Activated naive CD4-positive, alpha-beta T cell treated with Interleukin-2 at 50 U/mL for 16 hours (primary cell): ENCODE measurements at regions not wholly inside any gene's neighbourhood (a gene's known extent, or its start where the extent isn't known, plus 50 kb on each side); places are given as distances from the start of the nearest gene placed in this dataset.
"Not testable (repeated sequence)": the region's sequence is repeated elsewhere in the genome, so short reads cannot be mapped to it uniquely, and the experiment has no call there.

Experiments used
- DNase-seq: peaks from one replicate; pipeline ENCODE4 v3.0.0-alpha.2; 2020

DNA sequence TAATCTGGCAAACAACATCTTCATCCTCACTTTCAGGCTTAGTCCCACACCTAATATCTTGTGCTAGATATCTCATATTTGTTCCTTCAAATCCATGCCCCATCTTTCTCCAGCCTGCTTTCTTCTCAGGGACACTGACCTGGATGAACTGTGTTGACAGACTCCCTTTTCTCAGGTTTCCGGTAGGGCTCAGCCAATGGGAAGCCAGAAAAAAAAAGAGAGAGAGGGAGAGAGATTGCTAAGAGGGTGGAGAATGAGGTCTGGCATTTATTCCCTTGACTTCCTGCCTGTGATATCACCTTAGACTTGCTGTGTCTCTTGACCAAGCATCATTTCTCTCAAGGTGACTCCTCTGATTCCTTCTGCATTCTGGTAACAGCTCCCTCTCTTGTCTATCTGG, 145.6 kb upstream of the ABI3BP start:
- no peak for DNase-seq

- DNase-seq = no peak
Observed at GRCh38 chr3:101134331-101134730, 141.1 kb upstream of the ABI3BP start.

DNA sequence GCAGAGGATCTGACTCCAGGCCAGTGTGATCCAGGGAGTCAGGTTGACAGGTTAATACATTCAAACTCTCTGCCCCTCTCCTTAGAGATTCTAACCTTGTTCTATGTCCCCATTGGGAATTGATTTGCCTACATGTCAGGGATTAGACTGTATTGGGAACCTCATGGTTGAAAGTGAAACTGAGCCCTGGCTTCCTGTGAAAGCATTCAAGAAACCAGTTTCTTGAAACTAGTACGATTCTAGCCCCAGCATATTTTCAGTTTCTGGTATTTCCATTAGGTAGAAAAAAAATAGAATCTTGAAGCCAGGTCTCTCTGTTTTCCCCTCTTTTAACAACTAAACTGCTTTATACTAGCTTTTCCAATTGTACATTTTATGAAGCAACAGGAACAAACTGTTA, 140.4 kb upstream of the ABI3BP start:
- DNase-seq = no peak

DNA sequence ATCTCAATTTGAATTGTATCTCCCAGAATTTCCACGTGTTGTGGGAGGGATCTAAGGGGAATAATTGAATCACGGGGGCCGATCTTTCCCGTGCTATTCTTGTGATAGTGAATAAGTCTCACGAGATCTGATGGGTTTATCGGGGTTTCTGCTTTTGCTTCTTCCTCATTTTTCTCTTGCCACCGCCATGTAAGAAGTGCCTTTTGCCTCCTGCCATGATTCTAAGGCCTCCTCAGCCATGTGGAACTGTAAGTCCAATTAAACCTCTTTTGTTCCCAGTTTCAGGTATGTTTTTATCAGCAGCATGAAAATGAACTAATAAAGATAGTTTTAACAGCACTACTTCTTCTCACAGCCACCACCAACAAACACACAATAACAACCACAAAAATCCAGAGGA, 140.0 kb upstream of the ABI3BP start:
- not testable (repeated sequence) for DNase-seq

GRCh38 chr3:101131767-101132166, 138.5 kb upstream of the ABI3BP start:
- no peak for DNase-seq

GRCh38 chr3:101128786-101129185, 135.6 kb upstream of the ABI3BP start:
- no peak for DNase-seq

DNA sequence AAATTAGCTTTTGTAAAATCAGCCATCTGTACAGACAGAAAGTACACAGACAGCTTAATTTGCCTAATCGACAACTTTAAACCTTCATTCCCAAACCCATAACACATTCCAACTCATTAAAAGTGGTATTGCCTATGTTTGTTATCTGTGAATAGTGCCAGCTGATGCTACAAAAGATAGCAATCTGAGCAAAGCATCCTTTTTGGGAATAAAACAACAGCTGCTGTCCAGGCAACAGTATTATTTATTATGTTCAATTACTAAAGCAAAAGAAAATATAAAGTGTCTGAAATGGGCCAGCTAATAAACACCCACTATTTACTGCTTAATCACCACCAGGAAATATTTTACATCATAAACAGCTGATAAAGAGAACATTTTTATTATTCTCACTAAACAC, 134.8 kb upstream of the ABI3BP start:
- no peak for DNase-seq

DNA sequence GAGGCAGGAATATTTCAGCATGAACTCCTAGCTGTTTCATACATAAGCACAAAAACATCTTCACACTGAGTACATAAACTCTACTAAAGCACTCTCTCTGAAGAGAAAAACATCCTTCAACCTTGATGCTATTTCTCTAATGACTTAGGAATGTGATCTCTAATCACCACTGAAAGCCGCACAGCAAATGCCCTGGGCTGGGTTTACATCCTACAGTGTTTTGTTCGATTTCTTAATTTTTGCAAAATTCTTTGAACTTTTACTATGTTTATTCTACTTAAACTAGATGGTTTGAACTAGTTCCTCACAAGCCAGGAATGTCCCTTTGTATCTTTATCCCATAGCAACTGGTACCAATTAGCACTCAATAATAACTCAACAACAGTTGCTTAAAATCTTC, 130.9 kb upstream of the ABI3BP start:
- DNase-seq = no peak

GRCh38 chr3:101123081-101123480, 129.9 kb upstream of the ABI3BP start:
- DNase-seq = no peak

- DNase-seq = no peak
Observed at GRCh38 chr3:101122681-101123080, 129.5 kb upstream of the ABI3BP start.

GRCh38 chr3:101120039-101120438, 126.8 kb upstream of the ABI3BP start:
- DNase-seq = no peak

DNA sequence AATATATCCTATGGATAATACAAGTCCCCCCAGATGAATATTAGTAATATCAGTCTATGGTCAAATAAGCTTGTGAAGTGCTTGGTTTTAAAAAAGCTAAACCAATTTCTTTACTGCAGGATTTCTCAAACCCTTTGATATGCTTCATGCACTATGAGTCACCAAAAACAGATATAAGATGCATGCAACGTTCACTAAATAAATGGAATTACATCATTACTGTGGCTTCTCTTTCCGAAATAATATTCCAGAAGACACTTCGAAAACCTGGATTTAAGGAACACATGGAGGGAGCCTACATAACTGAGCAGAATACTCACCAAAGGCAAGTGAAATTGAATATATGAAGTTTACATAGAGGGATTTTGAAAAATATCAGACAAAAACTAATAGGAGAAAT, 126.3 kb upstream of the ABI3BP start:
- no peak for DNase-seq

GRCh38 chr3:101117980-101118379, 124.8 kb upstream of the ABI3BP start:
- no peak for DNase-seq

- no peak for DNase-seq
Observed at GRCh38 chr3:101117465-101117864, 124.2 kb upstream of the ABI3BP start.

- DNase-seq = not testable (repeated sequence)
Observed at GRCh38 chr3:101110295-101110694, 117.1 kb upstream of the ABI3BP start.

GRCh38 chr3:101104321-101104720, 111.1 kb upstream of the ABI3BP start:
- DNase-seq = no peak

DNA sequence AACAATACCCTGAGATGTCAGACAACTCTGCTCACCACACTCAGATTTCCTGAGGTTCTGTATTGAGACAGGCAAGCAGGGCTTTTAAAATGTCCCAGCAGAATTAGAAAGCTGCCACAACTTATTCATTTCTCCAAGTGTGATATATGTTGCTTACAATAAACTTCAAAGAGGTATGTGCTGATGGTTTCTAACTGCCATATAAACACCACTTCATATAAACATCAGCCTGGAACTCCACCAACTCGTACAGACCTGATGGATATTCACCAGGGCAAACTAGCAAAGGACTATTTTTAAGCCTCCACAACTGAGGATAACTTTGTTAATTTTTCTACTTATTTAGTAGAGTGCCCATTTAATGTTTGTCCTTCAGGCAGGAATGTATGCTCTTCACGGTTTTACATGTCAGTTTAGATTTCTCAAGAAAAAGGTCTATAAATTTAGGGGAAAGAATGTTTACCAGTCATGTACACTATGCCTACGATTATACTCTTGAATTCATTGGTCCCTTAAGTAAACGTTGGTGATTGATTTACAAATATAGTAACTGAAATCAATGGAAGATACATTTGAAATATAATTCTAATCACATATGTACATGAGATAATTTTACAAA, 109.6 kb upstream of the ABI3BP start:
- DNase-seq = no peak

DNA sequence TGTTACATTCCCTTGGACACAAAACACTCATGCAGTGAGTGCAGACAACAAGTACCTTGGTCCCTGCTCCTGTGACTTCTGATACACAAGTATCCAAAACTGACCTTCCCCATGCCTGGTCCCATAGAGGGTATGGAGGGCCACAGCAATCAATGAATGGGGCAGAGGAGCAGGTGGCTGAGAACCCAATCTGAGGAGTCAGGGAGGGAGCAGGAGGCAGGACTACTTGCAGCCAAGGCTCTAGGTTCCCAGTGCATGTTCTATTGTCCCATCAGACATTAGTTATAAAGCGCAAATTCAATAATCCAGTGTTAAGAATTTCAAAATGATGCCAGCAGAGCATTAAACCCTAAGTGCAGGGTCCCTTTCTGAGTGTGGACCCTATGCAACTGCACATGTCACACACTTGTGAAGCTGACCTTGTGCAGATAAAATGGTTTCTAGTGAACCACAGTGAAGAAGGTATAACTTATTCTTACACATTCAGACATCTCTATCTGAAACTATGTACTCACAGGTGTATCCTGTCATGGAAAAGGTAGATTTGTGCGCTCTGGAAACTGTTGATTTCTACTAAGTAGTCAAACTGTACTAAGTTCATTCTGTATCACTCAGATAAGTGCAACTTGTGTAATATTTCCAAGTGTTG, 107.3 kb upstream of the ABI3BP start:
- no peak for DNase-seq

DNA sequence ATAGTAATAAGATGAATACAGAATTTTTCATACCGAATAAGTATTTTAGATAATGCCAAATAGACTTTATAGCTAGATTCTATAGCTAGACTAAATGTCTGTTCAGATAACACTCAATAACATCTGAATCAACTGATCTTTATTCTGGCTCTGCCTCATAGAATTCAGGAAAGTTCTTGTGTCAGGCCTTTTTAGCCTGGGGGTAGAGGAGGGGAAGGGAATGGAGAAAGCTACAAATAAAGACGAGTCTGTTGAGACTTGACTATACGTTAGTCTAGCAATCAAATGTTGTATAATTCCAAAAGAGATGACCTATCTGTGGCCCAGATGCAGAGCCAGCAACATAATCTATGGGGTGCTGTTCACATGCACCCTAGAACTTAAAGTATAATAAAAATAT, 106.6 kb upstream of the ABI3BP start:
- no peak for DNase-seq

GRCh38 chr3:101096444-101096843, 103.2 kb upstream of the ABI3BP start:
- no peak for DNase-seq

DNA sequence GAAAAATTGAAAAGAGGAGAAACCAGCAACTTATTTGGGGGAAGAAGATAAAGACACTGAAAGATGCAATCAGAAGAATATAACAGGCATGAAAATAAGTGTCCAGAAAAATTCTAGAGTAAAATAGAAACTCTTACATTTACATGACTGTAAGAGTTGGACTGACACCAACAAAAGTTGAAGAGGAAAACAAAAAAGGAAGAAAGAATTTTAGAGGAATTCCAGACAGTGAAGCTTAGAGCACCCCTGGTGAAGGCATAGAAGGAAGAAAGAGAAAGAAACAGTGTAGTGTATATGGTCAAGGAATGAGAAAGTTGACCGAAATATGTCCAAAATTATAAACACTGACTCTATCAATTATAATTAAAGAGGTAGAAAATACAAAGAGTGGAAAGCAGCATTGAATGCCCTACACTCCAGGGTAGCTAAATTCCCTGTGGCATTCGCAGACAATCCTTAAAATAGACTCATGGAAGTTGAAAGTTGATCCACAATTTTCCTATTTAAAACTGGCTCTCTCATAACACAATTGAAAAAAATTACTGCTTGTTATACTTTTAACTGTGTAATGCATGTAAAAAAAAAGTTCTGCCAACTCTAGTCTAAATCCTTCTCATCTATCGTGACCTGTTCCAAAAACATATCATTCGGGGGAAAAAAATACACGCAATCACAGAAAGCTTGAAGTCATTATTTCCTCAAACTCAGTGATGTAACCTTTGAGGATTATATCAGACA, 102.6 kb upstream of the ABI3BP start:
- DNase-seq = no peak

DNA sequence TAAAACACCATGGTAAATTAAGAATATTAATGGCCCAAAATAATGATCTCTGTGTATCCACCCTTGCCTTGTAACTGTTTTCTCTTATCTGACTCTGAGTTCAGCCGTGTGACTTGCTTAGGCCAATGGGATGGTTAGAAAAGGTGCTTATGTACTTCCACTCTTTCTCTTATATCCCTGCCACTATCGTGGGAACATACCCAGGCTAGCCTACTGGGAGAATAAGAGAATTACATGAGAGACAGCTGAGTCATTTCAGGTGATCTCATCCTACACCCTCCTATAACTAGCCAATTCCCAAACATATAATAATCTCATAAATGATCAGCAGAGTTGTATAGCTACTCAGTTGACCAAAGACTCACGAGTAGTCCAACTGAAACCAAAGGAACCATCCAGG, 98.3 kb upstream of the ABI3BP start:
- no peak for DNase-seq

GRCh38 chr3:101085752-101086151, 92.5 kb upstream of the ABI3BP start:
- DNase-seq = no peak

- no peak for DNase-seq
Observed at GRCh38 chr3:101084404-101084803, 91.2 kb upstream of the ABI3BP start.
